Stimulated activated CD8-positive, alpha-beta memory T cell treated with anti-CD3 and anti-CD28 coated beads, Interleukin-2, amount 100 ng/mL, for 1 hour (primary cell): ENCODE measurements at regions not wholly inside any gene's neighbourhood (a gene's known extent, or its start where the extent isn't known, plus 50 kb on each side); places are given as distances from the start of the nearest gene placed in this dataset.

Source experiments
- DNase-seq, 2 donors: peaks; one replicate each; pipeline ENCODE4 v3.0.0-alpha.2; 2020; ENCODE audit warnings: low read depth in 2 of 2

DNA sequence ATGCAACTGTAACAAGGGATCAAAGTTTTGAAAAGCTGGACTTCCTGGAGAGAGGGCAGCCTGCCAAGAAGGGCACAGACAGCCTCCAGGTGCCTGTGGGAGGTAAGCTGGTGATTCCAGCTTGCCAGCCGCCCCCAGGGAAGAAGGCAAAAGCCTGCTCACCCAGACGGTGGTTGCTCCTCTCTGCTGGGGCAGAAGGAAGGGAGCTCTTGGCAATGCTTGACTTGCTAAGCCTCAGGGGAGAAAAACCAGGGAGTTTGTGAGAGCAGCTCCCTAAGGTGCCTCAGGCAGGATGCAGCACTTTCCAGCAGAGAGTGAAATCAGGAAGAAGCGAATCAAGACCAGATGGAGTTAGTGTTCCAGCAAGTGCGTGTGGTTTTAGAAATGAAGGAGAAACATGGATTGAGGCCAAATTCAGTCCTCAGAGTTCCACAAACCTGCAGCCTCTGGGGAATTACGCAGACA is 553.6 kb downstream of the BUD13 start:
- no peak for DNase-seq

GRCh38 chr11:116217441-116217840 is 555.3 kb downstream of the BUD13 start:
- no peak for DNase-seq

DNA sequence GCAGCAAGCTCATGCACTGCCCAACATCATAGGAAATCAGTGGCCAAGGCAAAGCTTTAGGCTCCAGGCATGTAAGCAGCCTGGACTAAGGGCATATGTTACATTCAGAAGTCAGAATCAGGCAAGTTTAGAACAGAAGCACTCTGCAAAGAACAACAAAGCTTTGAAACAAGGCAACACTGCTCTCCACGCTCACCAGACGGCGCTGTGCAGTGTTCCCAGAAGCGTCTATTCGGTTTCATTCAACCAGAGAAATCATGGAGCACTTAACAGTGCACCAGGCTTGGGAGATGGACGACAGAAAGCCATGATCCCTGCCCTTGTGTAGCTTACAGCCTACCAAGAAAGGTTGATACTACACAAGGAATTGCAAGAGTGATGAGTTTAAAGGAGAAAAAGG is 555.8 kb downstream of the BUD13 start:
- DNase-seq = no peak

DNA sequence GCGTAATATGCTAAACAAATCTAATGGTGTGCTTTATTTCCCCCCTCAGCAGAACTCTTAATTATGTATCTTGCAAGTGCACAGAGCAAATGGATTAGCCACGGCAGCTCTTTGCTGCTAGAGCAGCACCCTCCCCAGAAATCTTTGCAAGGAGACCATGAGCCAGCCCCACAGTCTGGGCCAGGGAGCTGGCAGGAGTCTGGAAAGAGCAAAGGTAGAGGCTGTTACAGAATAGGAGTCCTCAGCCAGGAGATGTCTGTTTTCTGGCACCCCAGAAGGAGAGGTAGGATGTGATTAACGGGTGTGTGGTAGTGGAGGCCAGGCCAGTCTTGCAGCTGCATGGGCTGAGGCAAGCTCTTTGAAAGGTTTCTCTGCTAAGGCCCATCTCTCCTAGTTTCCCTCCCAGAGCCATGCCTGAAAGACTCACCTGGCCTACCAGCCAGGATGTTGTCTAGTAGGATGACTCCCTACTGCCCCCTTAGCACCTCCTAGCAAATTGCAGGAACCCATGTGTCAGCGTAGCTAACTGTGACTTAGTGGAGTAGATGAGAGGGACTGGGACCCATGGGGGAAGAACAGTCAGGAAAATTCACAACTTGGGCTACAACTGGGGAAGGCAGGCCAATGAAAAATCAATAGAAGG is 557.2 kb downstream of the BUD13 start:
- no peak for DNase-seq

DNA sequence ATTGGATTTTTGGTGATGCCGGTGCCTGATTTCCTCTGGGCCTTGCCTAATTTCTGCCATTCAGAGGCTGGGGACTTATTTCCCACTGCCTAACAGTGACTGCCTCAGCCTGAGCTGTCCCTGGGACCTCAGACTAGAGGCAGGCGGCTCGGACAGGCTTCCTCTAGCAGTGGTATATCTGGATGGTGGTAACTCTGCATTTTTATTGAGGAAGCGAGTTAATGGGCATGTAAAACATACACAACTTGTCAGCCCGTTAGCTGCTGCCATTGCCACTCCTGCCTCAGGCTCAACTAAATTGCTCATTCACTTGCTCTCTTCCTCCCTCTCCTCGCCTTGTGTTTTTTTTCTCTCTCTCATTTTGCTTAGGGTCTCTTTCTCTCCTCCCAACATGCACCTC is 561.6 kb downstream of the BUD13 start:
- DNase-seq = no peak

DNA sequence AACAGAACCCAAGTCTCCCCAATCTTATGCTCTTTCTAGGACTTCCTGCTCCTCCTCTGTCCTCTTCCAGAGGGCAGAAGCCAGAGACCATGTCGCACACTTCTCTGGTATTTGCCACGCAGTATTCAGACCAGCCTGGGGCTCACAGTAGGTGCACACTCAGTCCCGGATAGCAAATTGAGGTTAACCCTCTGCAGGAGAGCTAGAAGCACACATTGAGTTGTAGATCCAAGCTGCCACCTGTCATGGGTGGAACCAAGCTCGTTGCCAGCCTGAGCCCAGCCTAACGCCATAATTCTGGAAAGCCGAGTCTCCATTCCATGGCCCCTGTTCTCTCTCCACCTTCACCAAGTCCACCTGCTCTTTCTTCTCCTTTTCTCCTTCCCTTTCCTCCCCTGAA is 562.1 kb downstream of the BUD13 start:
- DNase-seq = no peak

DNA sequence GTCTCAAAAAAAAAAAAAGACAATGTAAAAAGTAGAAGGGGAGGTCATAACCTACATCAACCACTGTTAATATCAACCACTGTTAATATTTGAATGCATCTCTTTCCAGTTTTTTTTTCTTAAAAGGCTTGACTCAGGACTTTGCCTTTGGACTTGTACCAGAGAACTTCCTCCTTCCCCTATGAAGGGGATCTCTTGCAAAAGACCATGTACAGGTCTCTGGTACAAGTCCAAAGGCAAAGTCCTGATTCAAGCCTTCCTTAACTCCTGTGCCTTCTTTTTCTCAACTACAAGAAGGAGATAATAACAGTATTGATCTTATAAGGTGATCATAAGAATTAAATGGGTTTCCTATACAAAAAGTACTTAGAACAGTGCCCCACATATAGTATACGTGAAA is 563.5 kb downstream of the BUD13 start:
- DNase-seq = no peak

DNA sequence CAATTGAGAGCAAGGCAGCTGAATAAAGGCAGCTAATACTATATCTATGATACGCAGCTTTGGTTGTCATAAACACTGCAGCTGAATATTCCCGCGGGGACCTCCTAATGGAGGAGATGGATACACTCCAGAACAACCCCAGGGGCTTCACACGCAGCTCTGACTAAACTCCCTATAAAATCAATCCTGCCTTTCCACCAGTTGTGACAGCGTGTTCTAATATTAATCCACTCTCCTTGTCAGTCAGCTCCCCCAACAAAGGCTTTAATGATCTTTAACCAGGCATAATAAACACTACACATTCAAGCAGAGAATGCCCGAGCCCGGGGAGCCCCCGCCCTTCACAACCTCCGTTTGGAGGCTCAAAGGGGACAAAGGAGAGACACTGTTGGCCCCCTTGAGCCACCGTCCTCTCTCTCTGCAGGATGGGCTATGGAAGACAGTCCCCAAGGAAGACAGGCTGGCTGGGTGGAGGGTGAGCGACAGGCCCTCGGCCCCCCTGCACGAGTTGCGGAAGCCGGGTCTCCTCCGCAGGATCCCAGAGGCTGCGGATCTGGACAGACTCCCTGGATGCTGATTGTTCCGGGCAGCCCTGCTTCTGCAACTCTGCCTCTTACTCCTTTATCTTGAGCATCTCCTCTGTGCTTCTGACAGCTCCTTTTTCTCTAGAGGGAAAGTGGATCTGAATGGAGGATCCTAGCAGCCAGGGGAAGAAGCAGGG is 565.2 kb downstream of the BUD13 start:
- DNase-seq = no peak

- DNase-seq = no peak
Measured at GRCh38 chr11:116207019-116207418, 565.8 kb downstream of the BUD13 start.

GRCh38 chr11:116202922-116203321 is 569.9 kb downstream of the BUD13 start:
- DNase-seq = no peak

- no peak for DNase-seq
Measured at GRCh38 chr11:116200564-116200963, 572.2 kb downstream of the BUD13 start.

GRCh38 chr11:116199182-116199581 is 573.6 kb downstream of the BUD13 start:
- no peak for DNase-seq

GRCh38 chr11:116194156-116194904 is 578.5 kb downstream of the BUD13 start:
- no peak for DNase-seq

GRCh38 chr11:116193321-116194131 is 579.3 kb downstream of the BUD13 start:
- DNase-seq = no peak

DNA sequence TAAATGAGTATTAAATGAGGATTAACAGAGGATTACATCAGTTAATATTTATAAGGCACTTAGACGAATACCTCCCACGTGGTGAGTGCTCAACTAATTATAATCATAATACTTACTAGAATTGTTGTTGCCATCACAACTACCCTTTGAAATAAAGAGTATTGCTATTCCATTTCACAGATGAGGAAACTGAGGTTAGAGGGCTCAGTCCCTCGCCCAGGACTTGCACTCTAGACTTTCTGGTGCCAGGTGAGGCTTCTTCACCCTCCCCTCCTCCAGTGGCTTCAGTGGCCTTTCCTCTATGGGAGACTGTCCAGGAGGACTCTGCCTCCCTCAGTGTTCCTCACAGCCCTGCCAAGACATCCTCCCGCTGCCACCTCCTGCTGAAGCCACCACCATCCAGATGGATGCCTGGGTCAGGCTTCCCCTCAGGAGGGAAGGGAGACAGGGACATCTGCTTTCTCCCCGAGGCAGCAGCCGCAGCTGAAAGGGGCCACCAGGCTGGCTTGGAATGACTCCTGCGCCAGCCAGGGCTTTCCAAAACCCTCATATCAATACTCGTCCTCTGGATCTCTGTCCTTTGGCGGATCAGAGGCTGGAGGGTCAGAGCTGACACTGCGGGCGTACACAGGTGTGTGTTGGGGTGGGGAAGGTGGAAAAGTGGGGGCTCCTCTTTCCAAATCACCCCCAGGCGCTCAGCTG is 580.1 kb downstream of the BUD13 start:
- DNase-seq = no peak

GRCh38 chr11:116190861-116191260 is 581.9 kb downstream of the BUD13 start:
- no peak for DNase-seq

DNA sequence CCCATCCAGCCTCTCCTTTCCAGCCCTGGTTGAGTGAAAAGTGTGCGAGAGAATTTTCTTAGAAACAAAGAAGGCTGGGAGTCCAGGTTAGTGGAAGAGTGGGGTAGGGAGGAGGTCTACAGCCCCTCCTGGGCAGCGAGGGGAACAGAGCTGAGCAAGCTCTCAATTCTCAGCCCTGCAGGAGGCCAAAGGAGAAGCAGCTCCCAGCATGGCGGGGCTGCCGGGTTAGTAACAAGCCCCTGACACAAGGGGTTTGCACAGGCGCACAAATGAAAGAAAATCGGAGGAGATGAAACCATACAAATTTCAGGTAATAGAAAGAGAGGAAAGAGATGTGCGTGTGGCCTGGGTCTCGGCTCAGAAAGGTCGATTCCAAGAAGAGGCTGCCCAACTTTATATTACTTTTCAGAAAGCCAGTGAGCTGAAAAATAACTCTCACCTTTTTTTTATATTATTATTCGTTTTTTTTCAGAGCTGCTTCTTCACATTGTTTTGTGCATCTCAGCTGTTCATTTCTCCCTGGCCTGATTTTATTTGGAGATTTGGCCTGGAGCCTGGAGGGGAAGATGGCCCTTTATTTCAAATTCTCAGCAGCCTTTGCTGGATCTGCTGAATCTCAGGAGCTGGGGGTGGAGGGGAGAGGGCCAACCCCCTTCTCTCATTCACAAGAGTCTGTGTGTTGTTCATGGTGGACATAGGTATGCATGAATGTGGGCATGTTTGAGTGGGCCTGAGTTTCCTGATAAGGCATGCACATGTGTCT is 583.2 kb downstream of the BUD13 start:
- DNase-seq = no peak

GRCh38 chr11:116188350-116188749 is 584.4 kb downstream of the BUD13 start:
- DNase-seq = no peak

GRCh38 chr11:116187026-116187425 is 585.8 kb downstream of the BUD13 start:
- no peak for DNase-seq

DNA sequence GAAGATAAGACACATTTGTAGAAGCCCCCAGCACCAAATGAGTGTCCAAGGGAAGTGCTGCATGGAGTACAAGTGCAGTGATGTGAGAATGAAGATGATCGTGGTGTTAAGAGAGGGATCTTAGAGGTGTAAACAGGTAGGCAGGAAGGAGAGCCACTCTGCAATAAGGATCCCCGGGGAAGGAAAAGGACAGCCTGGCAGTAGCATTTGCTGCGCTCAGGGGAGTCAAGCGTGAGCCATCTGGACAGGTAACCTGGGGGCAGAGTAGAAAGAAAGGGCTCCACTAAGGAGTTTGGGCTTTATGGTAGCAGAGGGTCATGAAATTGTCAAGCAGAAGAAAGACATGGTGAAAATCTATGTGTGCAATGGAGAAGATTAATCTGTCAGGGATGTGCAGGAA is 587.2 kb downstream of the BUD13 start:
- DNase-seq = no peak

DNA sequence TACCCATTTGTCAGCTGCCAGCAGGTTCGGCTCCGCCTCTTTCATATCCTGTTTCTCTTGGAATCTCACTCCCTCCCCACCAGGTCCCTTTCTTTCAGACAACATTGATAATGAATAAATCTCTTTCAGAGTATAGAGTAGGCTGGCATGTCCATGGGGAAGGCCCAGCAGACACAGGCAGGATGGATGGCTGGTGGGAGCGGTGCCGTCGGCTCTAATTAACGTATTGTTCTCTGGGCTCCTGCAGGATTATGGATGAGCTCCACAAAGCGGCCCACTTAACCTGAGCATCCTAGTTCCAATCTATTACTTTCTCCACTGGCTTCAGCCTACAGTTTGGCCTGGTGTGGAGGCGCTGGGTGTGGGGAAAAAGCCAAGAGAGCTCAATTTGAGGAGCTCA is 588.0 kb downstream of the BUD13 start:
- DNase-seq = no peak
